ENCODE measurements at regions not wholly inside any gene's neighbourhood (a gene's known extent, or its start where the extent isn't known, plus 50 kb on each side); places are given as distances from the start of the nearest gene placed in this dataset.

- H3K36me3 ChIP-seq, result no peaks in the 10 kb centered on the region
- no peak for DNase-seq
- H3K27ac ChIP-seq, result peak overlapping the region in 1 of 4 donors; percentile 53
- H3K27me3 ChIP-seq, result peaks cover 0 to 10% (median 0%) of the 10 kb centered on the region in 4 donors
- TF ChIP-seq CTCF (IDR thresholded peaks at IDR 0.05) (no peak), POLR2A (IDR thresholded peaks at IDR 0.05) (no peak)
- H3K9me3 ChIP-seq, result peaks cover 0 to 18% (median 17%) of the 10 kb centered on the region in 3 donors
- intact Hi-C loops (cut with DNase I), result no loop called here
- WGBS, 2 donors, result 26% methylated on average over 3 to 4 of the region's 4 CpGs
- H3K4me1 ChIP-seq, result peaks cover 0 to 15% (median 6%) of the 10 kb centered on the region in 3 donors
- no peak overlapping the region for H3K4me3 ChIP-seq
Measured at GRCh38 chr5:111641533-111642233, 115.3 kb downstream of the NREP start.

GRCh38 chr5:111639912-111640311 is 117.1 kb downstream of the NREP start:
- intact Hi-C loops (cut with DNase I), result no loop called here
- H3K27ac ChIP-seq, result no peak overlapping the region
- no peak overlapping the region for H3K4me3 ChIP-seq
- 20 to 100% methylated on average over 1 of the region's 2 CpGs for WGBS, 2 donors
- TF ChIP-seq CTCF (IDR thresholded peaks at IDR 0.05) (no peak), POLR2A (IDR thresholded peaks at IDR 0.05) (no peak)
- H3K4me1 ChIP-seq, result peaks cover 0 to 28% (median 12%) of the 10 kb centered on the region in 3 donors
- H3K27me3 ChIP-seq, result peaks cover 0 to 10% (median 0%) of the 10 kb centered on the region in 4 donors
- H3K9me3 ChIP-seq, result peaks cover 0 to 18% (median 17%) of the 10 kb centered on the region in 3 donors
- H3K36me3 ChIP-seq, result no peaks in the 10 kb centered on the region
- DNase-seq, result no peak

GRCh38 chr5:111636736-111637135 is 120.3 kb downstream of the NREP start:
- TF ChIP-seq POLR2A (IDR thresholded peaks at IDR 0.05) (no peak), CTCF (IDR thresholded peaks at IDR 0.05) (no peak)
- H3K27me3 ChIP-seq, result peaks cover 0 to 10% (median 0%) of the 10 kb centered on the region in 4 donors
- no peak overlapping the region for H3K27ac ChIP-seq
- WGBS, 2 donors, result 44 to 53% methylated on average over 2 of the region's 2 CpGs
- peaks cover 0 to 21% (median 10%) of the 10 kb centered on the region in 3 donors for H3K4me1 ChIP-seq
- intact Hi-C loops (cut with DNase I), result no loop called here
- H3K4me3 ChIP-seq, result no peak overlapping the region
- peaks cover 0 to 18% (median 17%) of the 10 kb centered on the region in 3 donors for H3K9me3 ChIP-seq
- DNase-seq, result no peak
- no peaks in the 10 kb centered on the region for H3K36me3 ChIP-seq

- Histone ChIP-seq H3K4me1 (peaks cover 0 to 14% (median 7%) of the 10 kb centered on the region in 3 donors), H3K27me3 (peaks cover 0 to 10% (median 0%) of the 10 kb centered on the region in 4 donors), H3K4me3 (no peak overlapping the region), H3K9me3 (peaks cover 0 to 18% (median 17%) of the 10 kb centered on the region in 3 donors), H3K27ac (no peak overlapping the region), H3K36me3 (no peaks in the 10 kb centered on the region)
- no peak for TF ChIP-seq CTCF (IDR thresholded peaks at IDR 0.05)
- no peak for TF ChIP-seq POLR2A (IDR thresholded peaks at IDR 0.05)
- intact Hi-C loops (cut with DNase I), result no loop called here
- no peak for DNase-seq
- whole genome bisulfite sequencing, 2 donors, result 23 to 35% methylated on average over 3 of the region's 3 CpGs
Measured at GRCh38 chr5:111635916-111636570, 121.0 kb downstream of the NREP start.
